Globus pallidus (tissue), 1 donor: ENCODE measurements at regions not wholly inside any gene's neighbourhood (a gene's known extent, or its start where the extent isn't known, plus 50 kb on each side); places are given as distances from the start of the nearest gene placed in this dataset.

Experiments used
- DNase-seq: peaks from one replicate; pipeline ENCODE4 v3.0.0-alpha.2; 2015; ENCODE audit warnings: low spot score

DNA sequence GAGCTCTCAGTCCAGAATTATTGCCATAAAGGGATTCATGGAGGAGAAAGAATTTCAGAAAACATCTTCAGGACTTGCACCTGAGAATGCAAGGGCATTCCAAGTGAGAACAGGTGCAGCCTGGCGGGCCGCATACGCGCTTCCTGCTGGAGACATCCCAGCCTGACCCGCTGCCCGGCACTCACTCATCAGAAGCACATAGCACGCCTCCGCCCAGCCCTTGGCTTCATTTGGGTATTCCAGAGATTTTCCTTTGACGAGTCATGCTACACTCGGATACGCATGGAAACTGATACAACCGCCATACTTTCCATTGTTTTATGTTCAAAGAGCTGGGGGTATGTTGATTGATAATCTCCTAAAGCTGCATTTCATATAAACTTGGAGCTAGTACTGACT lies 228.0 kb upstream of the ID2 start:
- DNase-seq = no peak

DNA sequence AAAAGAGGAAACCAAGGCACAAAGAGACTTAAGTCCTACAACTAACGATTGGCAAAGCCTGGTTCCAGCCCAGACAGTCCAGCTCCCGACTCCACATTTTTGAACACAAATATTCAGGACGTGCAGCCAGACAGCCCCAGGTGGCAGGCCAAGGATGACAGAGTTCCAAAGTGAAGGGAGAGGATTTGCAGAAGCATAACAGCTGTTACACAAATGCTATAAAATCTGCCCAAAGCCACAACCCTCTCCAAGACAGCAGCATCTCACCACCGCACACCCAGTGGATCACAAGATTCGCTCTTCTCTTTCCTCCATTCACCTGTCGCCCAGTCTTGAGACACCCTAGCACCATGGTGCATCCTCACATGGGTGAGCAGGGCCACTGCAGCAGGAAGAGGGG lies 227.1 kb upstream of the ID2 start:
- no peak for DNase-seq

DNA sequence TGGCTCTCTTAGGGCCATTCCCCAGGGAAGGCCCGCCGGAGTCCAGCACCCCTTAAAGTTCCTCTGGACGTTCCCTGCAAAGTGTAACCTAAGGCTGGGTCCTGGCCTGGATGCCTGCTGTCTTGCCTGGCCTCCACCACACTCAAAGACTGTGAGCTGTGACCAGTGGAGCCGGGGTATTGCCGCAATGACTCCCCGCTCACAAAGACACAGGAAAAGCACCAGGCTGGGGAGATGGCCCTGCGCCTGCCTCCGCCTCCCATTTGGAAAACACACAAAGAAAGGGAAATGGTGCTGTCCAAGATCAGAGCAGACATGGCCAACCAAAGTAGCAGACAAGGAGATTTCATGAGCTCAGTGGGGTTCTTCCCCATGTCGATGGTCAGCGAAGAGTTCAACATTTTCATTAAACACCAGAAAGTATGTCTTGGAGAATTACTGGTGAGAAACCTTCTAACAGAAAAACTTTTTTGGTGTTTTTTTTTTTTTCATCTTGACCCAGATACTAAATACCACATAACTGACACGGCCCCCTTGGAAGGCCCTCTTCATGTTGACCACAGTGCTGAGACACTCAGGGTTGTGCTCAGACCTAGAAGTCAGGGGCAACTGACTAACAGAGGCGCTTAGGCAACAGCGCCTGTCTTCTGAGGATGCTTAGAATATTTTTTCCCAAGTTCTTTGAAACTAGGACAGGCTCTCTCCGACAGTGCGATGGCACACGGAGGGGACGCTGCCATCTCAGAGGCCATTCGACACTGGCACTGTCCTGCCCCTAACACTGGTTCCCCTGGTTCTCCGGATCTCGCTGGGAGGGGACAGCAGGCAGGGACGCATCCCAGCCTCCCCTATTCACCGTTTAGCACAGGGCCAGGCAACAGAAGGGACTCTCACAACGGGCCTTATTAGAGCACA lies 226.4 kb upstream of the ID2 start:
- no peak for DNase-seq

DNA sequence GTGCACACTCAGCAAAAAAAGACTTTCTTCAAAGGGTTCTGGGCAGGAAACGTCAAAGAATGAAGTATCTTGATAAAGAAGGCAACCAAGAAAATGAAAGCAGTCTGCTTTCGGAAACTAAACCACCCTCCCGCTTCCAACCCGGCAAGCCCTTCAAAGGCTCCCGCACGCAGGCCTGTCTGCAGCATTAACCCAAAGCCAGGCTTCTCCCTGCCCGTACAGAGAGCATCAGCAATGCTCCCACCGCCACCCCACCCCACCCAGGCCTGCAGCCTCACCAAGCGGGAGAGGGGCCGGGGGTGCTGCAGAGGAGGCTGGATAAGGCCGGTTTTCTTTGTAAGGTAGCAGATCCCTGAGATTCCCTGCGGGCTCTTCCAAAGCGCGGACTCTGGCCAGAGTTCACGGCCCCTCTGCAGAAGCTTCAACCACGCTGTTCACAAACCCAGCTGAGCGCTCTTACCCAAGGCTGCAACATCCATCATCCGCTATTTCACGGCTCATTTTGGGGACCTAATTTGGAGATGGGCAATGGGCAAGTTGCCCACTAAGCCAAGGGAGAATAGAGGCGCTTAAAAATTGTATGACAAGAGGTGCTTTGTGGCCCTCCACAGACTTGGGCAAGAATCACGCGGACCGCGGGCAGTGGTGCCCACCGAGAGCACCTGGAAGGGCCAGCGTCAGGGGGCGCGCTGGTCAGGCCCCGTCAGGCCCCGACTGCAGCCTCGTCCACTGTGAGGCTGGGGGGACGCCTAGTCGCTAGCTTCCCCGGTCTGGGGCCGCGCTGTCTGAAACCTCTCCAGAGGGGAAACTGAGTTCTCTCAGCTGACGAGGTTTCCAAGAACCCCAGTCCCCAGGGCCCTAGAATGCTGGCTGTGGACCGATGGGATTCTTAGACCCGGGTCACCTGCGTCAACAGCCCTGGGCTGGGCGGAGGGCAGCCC lies 225.4 kb upstream of the ID2 start:
- DNase-seq = no peak

DNA sequence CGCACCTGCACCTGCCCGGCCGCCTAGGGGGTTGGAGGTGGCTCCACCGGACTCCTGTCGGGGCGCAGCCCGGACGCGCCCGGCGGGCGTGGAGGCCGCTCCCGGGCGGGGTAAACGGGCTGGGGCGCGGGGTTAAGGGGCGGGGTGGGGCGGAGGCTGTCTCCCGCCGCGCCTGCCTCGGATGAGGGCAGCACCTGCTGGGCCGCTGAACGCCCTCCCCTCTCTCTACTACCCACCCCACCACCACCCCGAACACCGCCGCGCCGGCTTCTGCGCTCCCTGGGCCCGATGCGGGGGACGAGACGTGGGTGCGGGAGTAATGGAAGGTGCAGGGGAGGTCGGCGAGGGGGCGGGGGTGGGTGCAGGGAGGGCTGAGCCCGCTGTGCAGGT lies 224.8 kb upstream of the ID2 start:
- DNase-seq = no peak

DNA sequence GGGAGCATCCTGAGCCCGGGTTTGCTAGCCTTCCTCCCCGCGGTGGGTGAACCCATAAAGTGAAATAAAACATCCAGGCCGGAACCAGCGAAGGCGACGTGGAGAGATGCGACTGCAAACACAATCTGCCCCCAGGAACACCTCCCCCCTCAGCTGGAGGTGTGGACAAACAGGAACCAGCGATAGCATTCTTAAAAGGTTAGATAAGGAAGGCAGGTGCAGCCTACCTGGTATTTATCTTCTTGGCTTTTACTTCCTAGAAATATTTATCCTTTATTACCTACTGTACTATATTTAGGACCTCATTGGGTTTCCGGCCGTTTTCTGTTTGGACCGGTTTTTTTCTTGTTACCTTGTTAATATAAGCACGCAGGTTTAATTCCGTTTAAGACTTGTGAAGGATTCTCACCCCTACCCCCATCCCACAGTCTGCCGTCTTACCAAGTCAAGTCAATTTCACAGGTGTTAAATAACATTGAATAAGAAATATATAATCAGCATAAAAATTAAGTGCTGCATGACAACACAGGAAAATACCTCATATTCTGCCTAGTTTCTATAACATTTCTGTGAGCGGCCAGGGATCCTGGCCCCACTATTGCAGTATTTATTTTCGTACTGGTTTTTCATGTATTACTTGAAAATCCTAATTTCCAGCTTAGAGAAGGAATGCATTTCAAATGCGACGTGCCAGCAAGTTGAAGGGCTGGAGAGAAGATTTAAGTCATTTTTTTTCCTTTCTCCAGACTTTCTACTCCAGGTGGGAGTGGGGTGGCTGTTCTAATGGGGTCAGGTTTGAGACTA lies 224.0 kb upstream of the ID2 start:
- no peak for DNase-seq

DNA sequence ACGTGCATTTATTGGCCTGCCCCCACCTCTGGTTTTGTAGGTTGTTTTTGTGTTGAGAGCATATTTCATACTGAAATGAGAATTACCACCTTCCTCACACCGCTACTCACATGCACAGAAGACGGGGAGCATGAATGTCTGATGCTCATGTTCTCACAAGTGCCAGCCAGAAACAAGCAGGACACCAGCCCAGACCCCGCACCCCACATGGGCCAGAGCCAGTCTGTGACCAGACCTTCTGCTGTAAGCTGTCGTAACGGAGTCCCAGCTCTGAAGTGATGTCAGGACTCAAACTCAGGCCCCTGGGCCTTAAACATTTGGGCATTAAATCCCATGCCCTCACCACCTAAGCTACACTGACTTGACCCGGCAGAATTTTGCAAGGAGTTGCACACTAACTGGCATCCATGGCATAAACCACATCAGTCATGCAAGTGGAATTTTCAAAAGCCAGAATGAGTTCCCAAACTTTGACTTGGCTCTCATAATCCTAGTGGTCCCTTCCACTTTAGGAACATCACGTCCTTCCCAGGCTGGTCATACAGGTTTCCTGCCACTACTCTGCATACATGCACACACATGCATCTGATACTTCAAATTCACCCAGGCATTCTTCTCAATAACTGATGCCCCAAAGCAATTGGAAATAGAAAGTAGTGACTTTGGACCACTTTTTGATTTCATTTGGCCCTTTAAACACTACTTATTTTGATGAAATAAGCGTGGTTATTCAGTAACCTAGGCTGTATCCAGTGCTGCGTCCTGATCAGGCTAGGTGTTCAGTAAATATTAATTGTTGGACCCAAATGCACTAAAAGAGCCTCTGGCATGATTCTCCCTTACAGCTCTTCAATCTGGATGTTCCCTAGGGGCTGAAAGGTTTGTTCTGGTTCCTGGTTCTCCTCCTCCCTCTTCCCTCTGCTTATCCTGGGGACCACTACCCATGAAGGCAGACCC lies 223.1 kb upstream of the ID2 start:
- no peak for DNase-seq

DNA sequence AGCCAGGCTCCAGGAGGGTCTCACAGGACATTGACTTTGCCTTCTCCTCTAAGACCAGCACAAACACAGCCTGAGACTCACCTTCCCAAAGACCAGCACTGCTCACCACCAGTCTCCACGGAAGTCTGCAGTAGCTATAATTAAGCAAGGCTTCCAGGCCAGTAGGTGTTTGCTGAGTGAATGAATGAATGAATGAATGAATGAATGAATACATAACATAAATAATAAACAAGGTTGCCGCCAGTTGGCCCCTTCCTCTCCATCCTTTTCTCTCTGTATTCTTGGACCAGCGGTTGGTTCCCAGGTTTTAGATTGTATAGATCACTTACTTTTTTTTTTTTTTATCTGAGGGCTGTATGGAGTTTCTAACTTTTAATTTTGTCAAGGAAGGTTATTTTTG lies 222.4 kb upstream of the ID2 start:
- DNase-seq = no peak

DNA sequence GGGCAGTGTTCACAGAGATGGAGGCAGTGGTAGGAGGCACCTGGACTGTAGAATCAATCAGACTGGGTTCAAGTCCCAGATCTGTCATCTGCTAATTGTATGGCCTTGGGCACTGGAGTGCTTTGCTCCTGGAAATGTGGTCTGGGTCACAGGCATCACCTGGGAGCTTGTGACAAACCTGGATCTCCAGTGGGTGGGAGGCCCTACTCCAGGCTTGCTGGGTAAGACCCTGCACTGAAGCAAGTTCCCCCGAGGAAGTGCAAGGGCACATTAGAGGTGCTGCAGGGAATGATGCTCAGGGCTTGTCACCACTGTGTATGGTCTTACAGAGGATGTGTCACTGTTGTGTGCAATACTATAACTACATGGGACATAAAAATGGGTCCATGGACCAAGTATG lies 220.5 kb upstream of the ID2 start:
- DNase-seq = no peak

DNA sequence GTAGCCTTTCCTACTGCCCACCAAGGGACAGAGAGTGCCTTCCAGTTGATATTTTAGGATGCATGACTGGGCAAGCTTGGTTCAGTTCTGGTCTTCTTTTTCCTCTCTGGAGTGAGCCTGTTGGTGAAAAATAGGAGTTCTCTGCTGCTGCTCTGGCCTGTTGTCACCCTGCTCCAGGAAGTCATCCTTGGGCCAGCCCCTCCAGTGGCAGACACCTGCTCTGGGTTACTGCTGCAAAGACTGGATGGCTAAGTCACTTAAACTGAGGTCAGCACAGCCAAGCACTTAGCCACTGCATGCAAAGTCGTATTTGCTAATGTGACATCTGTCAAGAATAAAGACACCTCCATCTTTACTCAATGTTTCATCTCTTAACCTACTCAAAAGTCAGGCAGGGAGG lies 219.6 kb upstream of the ID2 start:
- no peak for DNase-seq

DNA sequence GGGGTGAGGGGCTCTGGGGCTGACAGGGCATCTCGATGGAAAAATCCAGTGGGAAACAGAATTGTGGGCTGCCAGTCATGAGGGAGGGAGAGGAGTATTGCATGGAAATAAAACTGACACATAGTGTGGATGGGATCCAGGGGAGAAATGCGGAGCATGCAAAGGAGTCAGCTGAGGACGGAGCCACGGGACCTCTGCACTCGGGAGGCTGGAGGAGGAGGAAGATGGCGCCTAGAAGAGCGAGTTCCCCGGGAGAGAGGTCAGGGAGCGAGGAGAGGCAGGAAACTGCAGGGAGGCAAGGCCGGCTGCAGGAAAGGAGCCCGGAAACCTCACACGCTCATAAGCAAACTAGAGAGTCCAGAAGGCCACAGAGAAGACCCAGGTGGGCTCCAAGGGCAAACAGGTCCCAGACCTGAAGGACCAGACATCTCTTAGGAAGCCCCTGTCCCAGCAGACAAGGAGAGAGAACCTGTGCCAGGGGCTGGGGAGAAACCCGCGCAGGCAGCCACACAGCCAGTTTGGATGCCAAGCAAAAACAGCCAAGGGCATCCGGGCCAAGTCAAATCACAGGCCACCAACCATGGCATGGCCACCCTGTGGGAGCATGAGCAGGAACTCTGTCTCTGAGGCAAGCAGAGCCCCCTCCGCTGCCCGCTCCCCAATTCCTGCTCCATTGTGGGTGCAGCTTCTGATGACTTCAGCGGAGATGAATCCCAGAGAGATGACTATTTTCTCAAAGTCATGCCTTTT lies 218.8 kb upstream of the ID2 start:
- DNase-seq = no peak

DNA sequence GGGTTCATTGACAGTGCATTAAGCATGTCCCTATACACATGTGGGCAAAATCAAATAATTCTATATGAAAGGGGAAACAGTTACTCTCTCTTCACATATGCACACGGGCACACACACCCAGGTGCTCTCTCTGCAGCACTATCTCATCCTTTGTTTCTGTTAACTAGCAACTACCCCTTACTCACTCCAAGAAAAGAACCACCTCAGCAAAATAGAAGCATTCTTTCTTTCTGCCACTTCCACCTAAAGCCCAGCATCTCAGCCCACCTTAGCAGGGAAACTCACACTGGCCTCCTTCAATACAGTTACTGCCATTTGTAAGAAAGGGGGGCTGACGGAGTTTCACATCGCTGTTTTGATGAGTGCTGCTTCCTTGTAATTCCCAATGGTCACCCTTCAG lies 216.3 kb upstream of the ID2 start:
- DNase-seq = no peak

DNA sequence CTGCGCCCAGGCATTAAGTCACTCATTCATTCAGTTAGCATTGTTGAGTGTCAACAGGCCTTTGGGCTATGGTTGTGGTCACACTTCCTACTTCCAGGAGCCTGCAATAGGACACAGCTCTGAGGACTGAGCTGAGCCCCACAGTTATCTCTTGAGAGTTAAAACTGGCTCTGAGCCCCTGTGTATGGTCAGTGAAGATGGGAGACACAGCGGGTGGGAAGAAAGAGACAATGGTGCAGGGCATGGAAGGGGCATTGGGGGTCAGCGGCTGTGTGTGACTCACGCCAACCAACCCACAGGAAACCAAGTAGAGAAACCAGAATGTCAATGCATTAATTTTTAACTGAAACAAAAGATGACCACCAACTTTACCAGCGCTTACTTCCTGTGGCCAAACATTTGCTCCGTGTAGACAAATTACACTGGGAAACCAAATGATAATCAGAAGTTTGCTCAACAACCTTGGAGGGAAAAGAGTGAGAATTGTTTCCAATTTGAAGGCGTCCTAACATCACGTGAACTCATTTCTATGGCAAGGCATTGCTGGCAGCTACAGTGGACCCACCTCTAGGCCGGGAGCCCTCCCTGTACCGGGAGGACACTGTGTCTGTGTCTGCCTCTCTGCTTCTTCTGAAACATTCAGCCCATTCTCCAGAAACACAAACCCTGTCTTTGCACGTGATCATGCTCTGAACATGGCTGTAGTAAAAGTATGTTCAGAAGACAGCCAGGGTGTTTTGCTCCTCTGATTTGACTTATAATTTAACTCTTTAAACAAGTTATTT lies 212.0 kb upstream of the ID2 start:
- DNase-seq = no peak

DNA sequence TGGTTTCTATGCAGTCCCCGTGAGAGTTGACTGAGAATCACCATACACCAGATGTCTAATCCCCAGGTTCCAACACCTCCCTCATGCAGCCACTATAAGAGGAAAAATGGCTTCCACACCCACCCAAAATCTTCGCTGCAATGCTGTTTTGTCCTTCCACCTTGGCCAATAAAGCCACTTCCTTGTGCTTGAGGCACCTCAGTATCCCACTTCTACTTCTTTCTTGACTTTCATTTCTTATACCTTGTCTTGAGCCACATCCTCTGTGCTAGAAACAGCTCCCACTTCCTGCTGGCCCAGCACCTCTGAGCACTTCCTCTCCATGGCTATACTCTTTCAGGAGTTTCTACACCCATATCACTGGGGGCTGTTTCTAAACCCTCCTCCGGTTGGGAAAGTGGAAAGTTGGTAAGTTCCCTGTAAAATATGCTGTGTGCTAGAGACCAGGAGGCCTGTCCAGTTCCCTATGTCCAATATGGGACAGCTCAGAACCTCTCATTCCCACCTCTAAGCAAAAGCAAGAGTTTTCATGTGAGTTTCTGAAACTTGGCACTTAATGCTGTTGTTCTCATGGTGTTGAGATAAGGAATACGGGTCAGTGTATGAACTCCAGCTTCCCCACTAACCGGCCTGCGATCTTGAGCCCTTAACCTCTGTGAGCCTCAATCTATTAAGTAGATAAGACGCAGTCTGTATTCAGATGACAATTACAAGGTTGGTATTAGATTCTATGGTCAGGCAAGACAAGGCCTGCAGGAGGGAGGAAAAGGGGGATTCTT lies 209.1 kb upstream of the ID2 start:
- no peak for DNase-seq

DNA sequence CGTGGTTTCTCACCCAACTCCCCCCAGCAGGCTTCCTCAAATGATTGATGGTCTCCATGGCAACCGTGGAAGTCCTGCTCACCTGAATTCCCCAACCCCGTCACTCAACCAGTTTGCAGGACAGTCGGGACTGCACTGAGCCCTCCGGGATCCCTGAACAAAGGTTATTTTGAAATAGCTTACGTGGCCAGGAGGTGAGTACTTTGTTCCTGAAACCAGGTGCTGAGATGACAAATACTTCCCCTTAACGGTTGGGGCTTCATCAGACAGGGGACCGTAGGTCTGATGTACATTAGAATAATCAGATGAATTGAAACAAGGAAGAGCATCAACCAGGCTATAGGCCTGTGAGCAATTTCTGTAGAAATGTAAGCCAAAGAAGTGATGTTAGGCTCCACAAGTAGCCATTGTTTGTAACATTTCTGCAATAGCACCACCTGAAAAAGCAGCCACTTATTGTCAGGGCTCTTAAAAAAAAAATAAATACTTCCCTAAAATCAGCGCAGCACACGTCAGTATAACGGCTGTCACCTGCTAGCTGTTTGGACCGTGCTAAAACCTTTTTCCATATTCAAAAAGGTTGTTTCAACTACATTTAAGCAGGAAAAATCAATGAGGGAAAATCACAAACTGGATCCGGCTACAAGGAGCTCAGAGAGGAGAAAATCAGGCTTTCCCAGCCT lies 206.4 kb upstream of the ID2 start:
- DNase-seq = no peak

DNA sequence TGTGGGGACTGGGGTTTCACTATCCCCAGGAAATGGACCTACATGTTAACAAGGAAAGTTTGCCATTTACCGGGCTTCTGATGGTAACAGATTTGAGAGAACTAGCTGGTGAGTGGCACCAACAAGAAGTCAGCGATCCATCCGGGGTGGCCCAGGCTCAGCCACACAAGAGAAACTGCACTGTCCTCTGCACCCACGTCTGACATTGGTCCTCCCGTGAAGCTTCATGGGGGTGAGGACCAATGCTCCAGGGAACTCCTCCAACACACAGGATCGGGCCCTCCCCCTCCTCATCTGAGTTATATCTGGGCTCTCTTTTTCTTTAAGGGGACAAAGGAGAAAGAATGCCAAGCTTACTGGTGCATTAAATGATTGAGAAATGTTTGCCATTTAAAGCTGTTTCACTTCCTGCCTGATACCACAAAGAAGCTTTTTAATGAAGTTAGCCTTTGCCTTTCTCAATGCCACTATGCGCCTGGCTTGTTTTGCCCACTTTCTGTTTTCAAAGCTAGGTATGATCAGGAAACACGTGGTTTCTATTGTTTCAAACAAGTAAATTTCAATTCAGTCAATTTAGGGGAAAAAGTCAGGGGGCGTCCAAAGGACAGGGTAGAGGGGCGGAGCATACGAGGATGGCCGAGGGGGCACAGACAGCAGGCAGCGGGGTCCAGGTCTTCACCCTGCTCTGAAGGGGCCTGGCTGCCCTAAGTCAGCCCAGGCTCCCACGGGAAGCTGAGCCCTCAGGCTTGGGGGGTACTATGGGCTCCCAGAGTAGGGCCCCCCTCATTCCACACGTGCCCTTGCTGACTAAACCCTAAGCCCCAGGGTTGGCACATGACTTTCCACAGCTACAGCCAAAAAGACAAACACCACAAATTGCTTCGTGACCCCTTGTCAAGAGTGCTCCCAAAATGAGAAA lies 204.0 kb upstream of the ID2 start:
- peak; percentile 34 for DNase-seq

DNA sequence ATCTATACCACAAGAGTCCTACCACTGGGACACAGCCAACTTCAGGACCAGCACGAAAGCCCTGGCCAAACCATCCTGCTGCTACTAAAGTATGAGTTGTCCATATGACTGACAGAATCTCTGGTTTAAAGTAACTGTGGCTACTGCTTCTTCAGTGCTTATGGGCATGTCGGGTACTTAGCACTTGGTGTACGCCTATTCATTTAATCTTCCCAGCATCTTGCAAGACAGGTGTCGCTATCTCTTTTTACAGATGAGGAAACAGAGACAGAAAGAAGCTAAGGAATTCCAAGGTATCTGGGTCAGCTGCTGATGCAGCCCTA lies 203.4 kb upstream of the ID2 start:
- no peak for DNase-seq
